Myocyte (in vitro differentiated cells): ENCODE measurements at regions not wholly inside any gene's neighbourhood (a gene's known extent, or its start where the extent isn't known, plus 50 kb on each side); places are given as distances from the start of the nearest gene placed in this dataset.
"Not testable (repeated sequence)": the region's sequence is repeated elsewhere in the genome, so short reads cannot be mapped to it uniquely, and the experiment has no call there.

ENCODE experiments used
- DNase-seq: peaks from one replicate; pipeline ENCODE4 v3.0.0-alpha.2; 2012; ENCODE audit warnings: low read depth

DNA sequence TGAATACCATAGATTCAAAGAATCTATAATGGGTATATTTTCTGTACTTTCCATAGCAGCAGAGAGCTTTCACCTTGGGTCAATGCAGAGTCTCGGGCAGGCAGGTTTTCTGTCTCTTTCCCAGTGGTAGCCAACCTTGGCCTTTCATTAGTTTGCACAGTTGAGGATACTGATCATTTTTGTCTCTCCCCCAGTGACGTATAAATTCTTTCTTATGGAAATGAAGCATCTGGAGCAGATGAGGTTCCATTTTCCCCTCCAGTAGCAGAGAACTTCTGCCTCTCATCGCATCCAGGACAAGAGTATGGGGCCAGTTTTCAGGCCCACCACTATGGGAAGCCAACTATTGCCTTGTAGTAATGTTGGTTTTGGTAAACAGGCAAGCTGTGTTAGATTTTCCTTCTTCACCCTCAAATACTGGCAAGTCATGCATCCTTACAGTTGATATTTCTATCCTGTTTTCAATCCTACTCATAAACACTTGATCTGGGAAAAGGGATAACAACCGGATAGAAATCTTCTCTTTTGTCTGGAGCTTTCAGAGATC, 845.2 kb upstream of the CDH18 start:
- DNase-seq, result peak; percentile 7

DNA sequence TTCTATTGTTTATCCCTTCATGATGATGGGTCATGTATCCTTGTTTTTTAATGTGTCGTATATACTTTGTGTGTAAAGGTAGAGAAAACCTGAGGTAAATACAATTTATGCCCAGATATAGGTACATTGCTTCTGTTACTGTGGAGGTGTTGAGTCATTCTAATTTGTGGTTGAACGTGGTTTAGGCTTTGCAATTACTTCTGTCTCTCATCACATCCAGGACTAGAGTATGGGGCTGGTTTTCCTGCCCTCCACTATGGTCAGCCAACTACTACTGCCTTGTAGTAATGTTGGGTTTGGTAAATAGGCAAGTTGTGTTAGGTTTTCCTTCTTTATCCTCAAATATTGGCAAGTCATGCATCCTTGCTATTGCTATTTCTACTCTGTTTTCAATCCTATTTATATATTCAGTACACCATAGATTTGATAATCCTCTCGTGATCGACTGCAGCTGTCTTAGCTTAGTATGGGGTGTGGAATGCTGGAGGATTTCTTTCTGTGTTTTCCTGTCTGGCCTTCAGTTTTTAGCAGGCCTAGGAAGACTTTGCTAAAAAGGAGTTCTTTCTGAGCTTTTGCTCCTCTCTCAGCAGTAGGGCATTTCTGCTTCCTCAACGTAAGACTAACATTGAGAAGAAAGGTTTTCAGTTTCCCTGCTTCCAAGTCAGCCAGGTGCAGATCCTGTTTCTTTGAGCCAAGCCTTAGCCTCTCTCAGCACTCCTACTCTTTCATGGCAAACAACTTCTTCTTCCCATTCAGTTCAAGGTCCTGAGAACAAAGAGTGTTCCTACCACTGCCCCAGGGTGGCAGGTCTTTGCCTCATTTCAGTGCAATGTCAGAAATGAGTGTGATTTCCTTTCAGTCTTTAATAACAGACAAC, 844.4 kb upstream of the CDH18 start:
- DNase-seq, result peak; percentile 47

DNA sequence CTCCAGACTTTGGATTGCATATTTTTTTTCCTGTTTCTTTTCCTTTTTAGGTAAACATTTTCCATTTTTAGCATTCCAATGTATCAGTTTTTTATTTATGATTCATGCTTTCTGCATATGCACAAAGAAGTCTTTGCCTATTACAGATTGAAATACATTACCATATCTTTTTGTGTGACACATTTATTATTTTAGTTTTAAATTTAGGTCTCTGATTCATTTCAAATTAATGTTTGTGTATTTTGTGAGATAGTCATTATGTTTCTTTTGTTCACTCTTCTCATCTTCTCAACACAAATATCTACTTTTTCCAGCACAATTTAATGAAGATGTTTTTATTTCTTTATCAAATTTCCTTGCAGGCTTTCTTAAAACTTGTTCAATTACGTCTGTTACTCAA, 838.0 kb upstream of the CDH18 start:
- DNase-seq, result not testable (repeated sequence)

DNA sequence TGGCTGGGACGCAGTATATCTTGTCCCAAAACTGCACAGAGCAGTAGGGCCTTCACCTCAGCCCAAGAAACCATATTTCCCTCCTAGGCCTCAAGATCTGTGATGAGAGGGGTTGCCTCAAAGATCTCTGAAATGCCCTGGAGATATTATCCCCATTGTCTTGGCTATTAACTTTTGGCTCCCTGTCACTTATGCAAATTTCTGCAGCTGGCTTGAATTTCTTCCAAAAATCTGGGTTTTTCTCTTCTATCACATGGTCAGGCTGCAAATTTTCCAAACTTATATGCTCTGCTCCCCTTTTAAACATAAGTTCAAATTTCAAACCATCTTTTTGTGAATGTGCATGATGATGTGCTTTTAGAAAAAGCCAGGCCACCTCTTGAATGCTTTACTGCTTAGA, 809.2 kb upstream of the CDH18 start:
- DNase-seq, result not testable (repeated sequence)

DNA sequence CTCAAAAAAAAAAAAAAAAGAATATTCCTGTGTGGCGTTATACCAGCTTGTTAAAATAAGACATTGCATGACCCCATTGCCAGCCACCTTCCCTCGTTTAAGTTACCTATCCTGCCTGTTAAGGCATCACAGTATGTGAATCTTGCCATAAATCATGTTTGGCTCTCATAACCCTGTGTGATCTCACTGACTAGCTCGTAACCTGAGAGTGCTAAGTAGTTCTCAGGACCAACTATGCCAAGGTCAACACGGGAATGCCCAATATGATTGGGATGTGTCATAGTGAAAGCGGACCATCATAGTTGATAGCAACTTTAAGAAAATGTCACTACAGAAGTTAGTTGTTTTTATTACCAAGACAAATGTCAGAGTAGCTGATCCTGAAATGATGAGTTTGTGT, 796.8 kb upstream of the CDH18 start:
- not testable (repeated sequence) for DNase-seq

DNA sequence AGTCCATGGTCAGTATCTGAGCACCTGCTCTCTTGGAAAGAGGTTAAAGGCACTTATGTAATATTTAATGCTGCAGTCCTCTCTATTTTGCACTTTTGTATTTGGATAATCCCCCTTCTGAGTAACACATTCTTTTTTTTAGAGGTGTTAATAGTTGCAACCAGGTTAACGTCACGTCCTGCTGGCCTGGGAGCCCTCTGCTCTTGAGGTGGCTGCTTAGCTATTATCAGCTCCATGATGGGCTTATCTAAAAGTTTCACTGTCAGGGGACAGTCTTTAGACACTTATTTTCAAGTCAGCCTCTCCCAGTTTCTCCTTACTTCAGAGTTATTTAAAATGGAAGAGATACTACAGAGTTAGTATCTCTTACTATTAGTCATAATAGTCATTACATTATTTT, 795.5 kb upstream of the CDH18 start:
- not testable (repeated sequence) for DNase-seq

DNA sequence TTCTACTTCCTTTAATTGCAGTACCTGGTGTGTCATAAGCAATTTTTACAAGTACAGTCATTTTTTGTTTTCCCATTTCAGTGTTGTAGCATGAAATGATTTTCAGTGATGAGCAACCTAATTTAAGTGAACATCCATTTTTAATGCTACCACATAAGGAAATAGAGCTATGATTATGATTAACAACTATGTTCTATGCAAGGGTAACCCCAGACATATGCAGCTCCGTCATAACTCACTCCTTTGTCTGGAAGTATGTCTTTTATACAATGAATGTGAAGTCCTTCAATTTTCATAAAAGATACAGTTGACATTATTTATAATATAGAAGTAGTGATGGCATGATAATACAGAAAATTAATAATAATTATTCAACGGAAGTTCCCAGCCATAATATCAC, 783.3 kb upstream of the CDH18 start:
- DNase-seq, result not testable (repeated sequence)

DNA sequence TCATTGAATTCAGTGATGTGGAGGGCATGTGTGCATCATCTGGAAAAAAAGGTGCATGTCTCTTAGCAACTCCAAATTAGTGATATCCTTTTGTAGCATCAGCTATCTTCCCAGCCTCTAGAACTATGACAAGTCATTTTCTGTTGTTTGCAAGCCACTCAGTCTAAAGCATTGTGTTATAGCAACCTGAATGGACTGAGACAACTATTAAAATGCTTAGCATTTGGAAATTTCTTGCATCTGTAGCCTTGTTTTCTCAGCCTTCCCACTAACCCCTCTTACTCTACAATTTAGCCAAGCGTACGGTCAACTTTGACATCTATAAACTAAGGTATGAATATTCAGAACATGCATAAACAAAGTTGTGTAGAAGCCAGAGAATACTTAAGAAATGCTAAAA, 777.1 kb upstream of the CDH18 start:
- DNase-seq, result not testable (repeated sequence)

DNA sequence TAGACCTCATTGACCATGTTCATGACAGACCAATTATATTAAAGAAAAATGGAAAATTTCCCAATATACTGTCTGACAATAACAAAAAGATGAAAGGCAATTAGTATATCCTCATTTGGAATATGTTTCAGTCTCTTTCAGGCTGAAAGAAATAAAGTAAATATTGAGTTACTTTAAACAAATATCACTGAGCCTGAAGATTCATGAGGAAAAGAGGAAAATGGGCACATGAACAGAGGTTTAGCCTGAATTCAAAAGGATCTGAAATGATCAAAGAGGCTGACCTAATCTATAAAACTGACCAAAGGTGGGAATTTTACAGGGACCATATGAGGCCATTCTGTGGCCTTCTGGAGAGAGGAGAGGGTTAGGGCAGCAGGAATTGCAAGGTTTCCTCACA, 771.5 kb upstream of the CDH18 start:
- not testable (repeated sequence) for DNase-seq

DNA sequence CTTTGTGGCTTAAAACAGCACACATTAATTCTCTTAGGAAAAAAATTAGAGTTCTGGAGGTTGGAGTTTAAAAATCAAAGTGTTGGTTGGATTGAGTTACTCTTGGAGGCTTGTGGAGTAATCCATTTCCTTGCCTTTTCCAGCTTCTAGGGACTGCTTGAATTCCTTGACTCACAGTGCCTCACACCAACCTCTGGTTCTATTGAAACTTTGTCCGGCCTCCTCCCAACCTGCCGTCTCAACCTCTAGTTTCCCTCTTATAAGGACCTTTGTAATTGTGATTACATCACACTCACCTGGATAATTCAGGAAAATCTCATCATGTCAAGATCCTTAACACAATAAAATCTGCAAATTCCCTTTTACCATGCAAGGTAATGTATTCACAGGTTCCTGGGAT, 764.2 kb upstream of the CDH18 start:
- DNase-seq, result not testable (repeated sequence)

DNA sequence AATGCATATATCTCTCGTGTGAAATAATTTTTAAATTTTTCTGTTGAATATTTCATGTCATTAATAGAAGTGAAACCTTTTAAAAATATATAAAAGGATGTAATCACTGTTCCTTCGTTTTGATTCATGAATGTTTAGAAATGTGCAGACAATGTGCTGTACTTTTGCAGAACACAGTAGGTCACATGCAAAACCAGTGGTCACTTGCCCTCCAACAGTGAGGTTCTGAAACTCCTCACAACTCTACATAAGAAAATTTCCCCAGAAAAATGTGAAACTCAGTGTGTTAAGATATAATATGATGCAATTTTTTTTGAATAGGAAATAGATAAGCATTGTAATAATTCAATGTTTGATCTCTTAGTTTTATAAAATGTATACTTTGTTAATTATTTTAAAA, 747.7 kb upstream of the CDH18 start:
- DNase-seq, result not testable (repeated sequence)

DNA sequence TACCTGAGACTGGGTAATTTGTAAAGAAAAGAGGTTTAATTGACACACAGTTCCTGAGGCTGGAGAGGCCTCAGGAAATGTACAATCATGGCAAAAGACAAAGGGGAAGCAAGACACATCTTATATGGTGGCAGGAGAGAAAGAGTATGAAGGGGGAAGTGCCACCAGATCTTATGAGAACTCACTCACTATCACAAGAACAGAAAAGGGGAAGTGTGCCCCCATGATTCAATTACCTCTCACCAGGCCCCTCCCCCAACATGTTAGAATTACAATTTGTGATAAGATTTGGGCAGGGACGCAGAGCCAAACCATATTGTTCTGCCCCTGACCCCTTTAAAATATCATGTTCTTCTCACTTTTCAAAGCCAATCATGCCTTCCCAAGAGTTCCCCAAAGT, 744.2 kb upstream of the CDH18 start:
- not testable (repeated sequence) for DNase-seq

DNA sequence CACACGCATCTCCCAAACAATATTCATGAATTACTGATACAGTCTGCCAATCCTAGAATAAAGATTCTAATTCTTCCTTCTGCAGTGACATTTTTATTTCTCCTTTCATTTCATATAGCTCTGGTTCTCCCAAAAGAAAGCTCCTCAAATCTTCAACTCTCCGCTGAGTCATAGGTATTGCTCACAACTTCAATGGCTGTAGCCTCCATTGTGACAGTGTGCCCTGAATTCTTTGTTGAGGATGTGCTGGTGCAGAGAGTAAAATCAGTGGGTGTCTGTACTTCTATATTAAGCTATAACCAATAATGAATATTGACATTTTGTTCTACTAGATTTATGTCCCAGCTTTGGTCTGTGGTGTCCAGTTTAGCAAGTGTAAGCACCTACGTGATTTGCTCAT, 733.3 kb upstream of the CDH18 start:
- not testable (repeated sequence) for DNase-seq

DNA sequence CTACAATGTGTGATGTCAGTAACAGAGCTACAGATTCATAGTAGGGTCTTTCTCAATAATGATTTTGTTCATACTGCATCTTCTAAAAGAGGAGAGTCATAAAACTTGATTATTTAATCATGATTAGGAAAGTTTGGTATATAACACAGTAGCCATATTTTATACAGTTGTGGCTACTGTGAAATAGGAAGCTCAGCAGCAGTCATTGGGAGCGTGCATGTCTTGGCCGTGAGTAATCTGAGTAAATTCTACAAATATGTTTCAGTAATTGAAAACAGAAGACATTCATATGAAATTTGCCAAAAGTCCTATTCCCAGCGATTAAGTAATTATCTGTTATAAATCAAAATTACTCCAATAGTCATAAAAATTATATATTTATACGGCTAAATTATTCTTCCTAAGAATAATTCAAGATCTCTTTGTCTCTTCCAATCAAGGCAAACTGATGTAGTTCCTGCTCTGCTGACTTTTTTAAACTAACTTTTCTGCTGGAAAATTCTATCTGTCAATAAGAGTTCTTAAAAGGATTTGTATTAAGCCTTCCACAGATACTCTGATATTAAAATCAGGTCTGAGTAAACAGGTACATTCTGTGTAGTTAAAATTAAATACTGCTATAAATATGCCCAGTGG, 723.6 kb upstream of the CDH18 start:
- not testable (repeated sequence) for DNase-seq

DNA sequence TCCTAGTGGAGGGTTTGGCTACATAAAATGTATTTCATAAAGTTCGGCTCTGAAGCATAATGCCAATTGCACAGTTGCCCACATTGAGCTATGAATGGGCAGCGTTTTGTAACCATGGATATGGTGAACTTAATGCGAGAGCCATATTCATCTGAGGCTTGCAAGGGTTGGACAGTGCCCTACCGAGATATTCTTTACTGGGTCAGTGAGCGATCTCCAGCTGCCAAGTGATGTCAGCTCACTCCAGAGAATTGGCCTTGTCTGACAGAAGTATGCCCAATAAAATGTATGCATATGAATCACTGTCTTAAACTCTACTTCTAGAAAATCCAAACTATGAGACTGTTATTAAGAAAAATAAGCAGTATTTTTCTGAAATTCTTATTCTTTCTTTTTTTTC, 719.6 kb upstream of the CDH18 start:
- not testable (repeated sequence) for DNase-seq

DNA sequence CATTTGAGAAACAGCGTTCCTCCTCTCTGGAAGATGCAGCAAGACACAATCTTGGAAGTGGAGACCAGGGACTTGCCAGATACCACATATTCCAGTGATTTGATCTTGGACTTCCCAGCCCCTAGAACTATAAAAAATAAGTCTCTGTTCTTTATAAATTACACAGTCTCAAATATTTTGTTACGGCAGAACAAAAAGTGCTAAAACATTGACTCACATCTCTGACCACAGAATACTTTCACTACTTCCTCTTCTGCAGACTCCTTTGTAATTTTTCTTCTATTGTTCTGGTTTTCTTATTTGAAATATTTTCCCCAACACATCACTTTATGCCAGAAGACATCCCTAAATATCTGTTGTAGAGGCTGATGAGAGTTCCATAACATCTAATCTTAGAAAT, 706.1 kb upstream of the CDH18 start:
- DNase-seq, result no peak

DNA sequence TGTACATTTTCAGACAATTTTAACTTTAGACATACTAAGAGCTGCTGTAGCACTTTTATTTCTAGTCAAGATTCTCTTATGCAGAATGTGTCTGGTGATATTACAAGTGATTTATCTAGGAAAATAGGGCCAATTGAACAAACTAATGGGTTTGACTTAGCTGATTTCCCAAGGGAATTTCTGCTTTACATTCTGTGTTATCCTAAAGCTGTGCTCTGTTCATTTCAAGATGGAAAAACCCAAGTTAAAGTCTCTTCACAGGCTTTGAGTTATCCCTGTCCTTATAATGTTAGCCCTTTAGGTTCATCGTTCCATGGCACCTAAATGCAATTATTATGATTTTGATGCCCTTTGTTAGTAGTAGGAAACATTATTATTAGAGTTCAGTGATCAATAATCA, 704.9 kb upstream of the CDH18 start:
- DNase-seq, result no peak

DNA sequence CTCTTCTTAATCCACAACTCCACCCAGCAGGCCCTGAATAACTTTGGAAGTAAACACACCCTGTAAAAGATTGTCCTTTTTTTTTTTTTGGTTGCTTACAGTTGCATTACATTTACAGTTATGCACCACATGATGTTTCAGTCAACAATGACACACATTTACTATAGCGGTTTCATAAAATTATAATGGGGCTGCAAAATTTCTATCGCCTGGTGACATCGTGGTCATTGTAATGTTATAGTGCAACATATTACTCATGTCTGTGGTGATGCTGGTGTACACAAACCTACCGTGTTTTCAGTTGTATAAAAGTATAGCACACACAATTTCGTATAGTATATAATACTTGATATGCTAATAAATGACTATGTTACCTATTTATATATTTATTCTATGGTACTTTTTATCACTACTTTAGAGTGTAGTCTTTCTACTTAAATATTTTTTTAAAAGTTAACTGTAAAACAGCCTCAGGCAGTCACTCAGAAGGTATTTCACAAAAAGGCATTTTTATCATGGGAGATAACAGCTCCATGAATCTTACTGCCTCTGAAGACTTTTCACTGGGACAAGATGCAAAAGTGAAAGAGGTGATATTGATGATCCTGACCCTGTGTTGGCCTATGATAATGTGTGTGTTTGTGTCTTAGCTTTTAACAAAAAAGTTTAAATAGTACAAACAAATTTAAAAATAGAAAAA, 695.4 kb upstream of the CDH18 start:
- no peak for DNase-seq

DNA sequence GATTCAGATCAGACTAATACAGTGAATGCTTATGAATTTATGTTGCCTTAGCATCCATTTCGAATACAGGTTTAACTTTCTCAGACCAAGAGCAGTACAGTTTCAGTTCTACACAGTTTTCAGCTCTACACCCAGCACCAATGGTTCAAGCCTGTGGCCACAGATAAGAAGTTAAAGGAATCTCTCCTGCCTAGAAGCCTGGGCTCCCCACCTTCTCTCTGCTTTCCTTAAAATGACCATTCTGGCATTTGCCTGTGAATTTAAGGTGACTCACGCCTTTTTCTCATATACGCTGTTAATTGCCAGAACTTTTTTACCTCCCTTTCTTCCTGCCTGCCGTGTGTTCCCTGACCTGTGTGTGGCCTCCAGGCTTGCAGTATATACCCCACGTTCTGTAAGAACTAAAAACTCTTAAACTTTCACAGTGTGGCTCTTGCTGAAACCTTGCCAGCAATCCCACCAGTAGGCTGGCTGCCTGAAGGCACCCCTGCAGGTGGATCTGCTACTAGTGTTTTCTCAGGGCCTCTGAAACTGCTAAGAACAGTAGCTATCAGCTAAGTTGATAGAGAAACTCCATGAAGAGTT, 692.8 kb upstream of the CDH18 start:
- no peak for DNase-seq

DNA sequence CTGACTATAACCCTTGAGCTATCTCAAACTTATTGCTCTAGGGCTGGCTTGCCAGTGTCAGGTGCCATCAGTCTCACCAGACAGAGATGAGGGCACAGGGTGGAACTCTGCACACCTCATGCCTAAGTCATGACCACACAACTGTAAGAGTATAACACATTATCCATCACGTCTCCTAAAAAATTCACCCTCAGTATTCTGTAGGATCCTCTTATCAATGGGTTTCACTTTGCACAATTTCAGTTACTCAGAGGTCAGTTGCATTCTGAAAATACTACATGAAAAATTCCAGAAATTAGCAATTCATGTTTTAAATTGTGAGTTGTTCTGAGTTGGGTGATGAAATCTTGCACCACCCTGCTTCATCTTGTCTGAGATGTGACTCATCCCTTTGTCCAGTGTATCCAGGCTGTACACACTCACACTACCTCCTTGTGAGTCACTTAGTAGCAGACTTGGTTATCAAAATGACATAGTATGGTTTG, 690.9 kb upstream of the CDH18 start:
- DNase-seq, result no peak

DNA sequence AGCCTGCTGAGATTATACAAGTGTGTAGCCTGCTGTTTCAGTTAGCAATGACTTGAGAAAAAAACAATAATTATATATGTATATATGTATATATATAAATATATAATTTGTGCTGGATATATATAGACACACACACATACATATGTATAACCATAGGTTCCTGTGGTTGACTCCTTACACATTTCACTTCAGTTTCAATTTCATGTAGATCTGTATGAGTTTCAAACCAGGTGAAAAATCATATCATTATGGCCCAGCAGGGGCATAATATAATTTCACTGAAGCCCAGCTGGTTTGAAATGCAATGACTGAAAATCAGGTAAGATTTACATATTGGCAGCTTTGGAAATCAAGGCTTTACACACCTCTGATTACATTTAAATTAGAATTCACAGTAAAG, 690.4 kb upstream of the CDH18 start:
- DNase-seq, result no peak
